ENCODE measurements at regions not wholly inside any gene's neighbourhood (a gene's known extent, or its start where the extent isn't known, plus 50 kb on each side); places are given as distances from the start of the nearest gene placed in this dataset.

GRCh38 chr13:50345804-50346203 lies 330.6 kb downstream of the KCNRG start:
- TF ChIP-seq EZH2 (IDR thresholded peaks at IDR 0.05; ENCODE audit: insufficient read depth, poor library complexity, severe bottlenecking), result no peak
- TF ChIP-seq EZH2phosphoT487 (IDR thresholded peaks at IDR 0.05; ENCODE audit: insufficient read depth, low read depth), result no peak

Data from GM23248 (cell line).